GM19468 (cell line): ENCODE measurements at regions not wholly inside any gene's neighbourhood (a gene's known extent, or its start where the extent isn't known, plus 50 kb on each side); places are given as distances from the start of the nearest gene placed in this dataset.

Experiments
- ATAC-seq: cut with Tn5 transposase; IDR thresholded peaks from one replicate; pipeline ENCODE4 v1.9.1; 2021; ENCODE audit warnings: mild to moderate bottlenecking, moderate library complexity, moderate number of reproducible peaks; ENCODE audit not compliant: unreplicated experiment; ENCODE audit errors: extremely low read depth

DNA sequence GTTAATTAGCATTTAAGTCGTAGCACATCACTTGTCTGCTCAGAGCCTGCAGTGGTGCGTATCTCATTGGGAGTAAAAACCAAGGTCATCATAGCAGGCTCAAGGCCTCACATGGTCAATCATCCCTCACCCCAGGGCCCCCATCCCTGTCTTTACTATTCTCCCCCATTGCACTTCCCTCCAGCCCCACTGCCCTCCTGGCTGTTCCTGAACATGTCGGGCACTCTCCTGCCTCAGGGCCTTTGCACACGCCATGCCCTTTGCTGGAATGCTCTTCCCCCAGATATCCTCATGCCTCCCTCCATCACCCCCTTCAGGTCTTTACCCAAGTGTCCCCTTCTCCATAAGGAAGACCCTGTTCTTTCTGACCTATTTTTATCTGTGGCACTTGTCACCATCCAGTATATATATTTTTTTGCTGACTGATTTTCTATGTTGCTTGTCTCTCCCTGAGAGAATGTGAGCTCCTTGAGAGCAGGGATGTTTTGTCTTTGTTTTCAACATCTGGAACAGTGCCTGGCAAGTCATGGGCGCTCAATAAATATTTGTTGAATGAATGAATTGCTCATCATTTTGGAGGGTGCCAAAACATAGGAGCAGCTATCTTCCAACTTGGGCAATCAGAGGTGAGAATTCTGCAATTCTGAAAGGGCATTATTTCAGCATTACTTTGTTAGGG, 74.1 kb upstream of the POU3F1 start:
- ATAC-seq = no peak

DNA sequence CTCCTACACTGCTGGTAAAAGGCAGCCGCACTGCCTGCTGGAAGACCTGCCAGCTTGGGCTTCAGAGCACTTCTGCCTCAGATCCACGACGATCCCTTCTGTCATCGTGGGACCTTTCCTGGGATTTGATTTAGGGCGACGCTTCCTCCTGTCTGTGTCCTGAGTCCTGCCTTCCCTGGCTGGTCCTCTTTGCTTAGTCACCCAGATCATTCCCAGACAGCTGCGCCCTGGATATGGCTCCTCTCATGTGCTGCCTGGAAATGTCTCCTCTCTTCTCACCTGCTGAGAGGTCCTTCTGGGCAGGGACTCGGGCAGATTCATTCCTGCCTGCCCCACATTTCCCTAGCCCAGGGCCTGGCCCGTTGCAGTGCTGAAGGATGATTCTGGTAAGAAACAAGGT, 72.4 kb upstream of the POU3F1 start:
- no peak for ATAC-seq

DNA sequence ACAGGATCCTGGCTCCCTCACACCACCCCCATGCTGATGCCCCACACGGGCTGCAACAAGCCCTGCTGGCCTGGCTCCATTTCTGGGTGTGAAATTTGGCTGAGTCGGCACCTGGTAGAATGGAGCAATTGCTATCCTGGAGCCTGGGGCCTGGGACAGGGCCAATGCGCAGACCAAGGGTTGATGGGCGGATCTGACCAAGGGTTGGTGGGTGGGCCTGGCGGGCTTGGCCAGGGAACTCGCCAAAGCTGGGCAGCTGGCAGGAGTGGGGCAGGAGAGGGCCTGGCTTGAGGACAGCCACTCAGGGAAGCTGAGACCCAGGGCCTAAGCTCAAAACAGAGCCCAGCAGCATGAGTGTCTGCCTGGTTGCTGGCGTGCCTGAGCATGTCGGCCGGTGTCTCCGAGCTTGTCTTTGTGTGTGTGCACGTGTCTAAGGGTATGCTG, 70.9 kb upstream of the POU3F1 start:
- ATAC-seq = no peak

DNA sequence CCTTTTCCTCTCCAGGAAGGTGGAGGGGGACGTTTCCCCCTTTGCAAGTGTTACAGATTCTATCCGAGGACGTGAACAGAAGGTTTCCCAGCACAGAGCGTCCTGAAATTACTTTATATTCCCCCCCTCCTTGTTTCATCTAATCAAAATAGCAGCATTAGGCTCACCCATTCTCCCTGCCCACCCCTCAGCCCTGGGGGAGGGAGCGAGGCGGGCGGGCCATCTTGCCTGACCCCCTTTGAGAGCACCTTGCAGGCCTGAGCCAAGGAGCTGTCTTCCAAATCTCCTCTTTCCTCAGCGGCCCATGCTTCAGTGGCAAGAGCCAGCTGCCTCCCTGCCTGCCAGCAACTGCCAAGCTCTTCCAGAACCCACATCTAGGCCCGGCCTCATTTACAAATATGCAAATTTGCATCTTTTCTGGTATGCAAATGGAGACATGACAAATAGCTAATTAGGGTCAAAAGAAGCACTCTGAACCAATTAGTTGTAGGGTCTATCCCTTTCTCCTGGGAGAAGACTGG, 69.1 kb upstream of the POU3F1 start:
- no peak for ATAC-seq

DNA sequence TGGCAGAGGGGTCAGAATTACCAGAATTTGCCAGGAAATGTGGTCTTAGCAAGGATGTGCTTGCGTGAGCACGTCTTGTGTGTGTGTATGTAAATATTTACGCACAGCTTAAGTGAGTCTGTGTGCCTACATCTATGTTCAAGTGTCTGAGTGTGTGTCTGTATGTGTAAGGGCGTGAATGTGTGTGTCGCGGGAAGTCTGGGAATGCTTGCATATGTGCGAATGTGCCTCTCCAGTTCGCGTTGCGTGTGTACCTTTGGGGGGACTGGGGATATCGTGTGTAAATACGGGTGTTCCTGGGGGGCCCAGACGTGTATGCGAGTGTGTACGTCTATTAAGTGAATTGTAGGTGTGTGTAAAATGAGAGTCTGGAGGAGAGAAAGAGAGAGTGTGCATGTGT, 68.6 kb upstream of the POU3F1 start:
- ATAC-seq = no peak

DNA sequence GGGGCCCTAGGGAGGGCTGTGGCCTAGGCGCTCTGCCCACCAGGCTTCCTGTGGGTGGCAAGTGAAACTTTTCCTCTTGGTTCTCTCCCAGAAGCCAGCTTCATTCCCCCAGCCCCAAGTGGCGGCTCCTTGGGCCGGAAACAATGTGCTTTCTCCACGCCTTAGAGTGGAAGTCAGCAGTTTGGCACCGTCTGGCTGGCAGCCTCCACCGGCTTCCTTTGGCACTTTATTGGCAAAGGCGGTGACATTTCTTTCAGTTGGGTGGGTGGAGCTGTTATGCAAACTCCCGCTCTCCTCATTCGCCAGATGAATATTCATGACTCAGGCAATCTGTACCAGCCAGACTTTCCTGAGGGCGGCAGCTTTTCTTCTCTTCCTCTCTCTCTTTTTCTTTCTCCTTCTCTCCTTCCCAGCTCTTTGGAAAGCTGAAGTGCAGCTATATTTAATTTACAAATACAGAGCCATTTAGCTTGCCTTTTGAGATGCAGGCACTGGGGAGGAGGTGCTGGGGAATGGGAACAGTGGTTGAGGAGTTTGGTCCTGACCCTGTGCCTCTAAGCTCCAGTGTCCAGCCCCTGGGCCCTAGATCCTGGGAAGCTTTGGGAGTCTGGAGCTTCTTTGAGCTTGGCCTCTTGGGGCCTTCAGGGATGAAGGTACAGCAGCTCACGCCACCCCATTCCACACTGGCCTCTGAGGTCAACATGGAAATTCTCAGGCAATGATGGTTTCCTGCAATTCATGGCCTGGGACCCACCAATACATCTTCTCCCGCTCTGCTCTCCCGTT, 67.8 kb upstream of the POU3F1 start:
- ATAC-seq = no peak

DNA sequence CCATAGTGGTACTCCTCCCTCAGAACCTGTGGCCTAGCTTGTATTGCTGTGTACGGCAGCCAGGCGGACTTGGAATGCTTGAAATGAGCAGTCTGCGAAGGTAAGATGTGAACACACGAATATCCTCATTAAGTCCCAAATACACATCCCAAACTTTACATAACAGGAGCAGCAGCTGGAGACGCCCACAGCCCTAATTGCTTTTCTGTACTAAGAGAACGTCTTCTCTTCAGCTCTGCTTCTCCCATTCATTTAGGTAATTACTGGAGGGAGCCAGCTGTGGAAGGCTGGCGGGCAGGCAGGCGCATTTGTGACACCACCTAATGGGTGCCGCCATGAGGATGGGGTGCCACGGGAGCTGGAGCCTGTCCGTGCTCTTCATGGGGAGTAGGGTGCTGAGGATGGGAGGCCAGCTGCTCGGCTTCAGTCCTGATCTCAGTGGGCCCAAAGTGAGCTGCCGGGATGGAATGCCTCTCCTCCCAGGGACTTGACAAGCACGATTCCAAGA, 66.6 kb upstream of the POU3F1 start:
- ATAC-seq = no peak

DNA sequence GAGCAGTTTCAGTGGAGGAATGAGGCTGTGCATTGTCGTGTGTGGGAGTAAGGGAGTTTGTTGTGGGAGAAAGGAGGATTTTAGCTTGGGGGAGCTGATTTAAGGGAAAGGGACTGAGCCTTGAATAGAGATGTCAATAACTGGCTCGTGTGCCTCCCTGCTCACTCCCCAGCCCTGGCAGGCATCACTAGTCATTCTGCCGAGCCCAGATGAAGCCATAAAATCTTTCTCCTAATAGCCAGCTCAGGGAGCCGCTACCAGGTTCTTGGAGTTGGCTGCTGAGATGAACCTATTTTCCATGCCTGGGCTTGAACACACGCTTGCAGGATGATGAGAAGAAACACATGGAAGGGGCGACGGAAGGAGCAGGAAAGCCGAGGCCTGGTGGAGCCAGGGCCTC, 65.0 kb upstream of the POU3F1 start:
- no peak for ATAC-seq

DNA sequence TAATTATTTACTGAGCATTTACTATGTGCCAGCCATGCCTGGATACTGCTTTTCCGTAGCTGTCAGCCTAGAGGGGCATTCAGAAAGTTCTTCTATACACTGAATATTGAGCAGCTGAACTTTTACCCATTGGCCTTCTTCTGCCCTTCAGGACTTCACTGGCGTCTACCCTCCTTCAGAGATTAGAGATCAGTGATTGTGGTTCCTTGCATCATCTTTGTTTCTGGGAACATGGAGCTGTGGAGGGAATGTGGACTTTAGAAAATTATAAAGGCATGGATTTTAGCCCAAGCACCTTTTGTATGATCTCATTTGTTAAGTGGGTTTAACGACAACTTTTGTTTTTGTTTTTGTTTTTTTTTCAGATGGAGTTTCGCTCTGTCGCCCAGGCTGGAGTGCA, 58.7 kb upstream of the POU3F1 start:
- no peak for ATAC-seq

DNA sequence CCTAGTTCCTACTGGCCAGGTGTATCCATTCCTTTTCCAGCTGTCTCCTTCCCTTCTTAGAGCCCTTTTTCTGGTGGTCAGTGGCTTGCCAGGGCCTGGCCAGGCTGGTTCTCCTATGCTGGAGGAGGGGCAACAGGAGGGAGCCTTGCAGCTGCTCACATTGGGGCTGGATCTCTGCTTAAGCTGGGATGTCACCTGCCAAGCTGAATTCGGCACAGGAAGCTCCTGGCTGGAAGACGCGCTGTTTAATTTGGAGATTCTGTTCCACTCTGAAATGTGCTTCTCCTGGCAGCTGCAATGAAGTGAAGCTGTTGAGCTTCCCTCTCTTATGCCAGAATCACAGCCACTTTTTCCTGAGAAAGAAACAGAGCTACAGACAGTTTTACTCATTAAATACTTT, 56.0 kb upstream of the POU3F1 start:
- no peak for ATAC-seq

DNA sequence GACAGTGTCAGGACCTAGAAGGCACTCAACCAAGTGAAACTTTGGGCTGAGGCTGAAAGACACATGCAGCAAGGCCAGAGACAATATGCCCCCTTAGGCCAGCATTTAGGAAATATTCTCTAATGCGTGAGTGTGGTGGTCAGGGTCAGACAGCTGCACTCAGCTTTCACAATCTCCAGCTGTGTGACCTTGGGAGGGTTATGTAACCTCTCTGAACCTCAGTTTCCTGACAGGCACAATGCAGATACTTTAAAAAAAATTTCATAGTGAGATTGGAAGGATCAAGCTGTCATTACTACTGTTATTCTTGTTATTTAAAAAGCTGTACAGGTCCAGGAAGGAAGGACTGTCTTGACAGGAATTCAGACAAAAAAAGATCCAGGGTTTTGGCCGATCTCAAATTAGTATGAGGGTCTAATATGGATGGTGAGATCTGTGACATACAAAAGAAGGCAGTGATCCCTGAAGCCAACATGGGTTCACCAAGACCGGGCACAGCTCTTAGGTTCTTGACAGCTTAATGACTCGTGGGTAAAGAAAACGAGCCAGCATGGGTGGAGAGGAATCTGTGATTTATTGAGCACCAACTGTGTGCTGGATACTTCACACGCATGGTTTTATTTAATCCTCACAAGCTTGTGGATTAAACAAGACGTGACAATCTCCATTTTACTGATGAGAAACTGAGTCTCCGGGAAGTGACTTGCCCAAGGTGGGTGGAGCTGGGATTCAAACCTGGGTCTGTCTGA, 54.6 kb upstream of the POU3F1 start:
- ATAC-seq = no peak

DNA sequence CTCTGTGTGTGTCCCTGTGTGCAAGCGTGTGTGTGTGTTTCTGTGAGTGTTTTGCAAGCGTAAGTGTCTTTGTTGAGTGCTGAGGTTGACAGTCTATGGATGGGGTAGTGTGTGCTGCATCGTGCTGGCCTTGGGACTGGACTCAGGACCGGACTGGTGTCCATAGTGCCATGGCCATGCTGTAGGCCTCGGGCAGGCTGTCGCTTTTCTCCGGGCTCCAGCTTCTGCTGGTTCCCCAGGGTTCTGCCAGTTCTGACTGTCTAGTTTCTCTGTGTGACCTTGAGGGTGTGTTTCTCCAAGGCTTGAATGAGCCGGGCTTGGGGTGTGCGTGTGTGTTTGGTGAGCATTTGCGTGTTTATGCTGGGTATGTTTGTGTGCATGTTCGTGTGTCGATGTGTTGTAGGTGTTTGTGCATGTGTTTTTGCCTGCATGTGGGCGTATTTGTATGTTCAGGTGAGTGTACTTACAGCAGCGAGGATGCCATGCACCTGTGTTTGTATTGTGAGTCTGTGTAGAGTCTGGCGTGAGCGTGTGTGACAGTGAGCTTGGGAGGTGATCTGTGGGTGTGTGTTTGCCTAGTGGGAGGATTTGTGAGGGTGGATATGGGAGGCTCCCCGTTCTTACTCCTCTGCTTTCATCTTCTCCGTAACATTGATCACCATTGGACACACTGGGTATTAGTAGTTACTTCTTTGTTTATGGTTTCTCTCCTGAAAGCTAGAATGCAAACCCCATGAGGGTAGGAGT, 51.7 kb upstream of the POU3F1 start:
- ATAC-seq = no peak

DNA sequence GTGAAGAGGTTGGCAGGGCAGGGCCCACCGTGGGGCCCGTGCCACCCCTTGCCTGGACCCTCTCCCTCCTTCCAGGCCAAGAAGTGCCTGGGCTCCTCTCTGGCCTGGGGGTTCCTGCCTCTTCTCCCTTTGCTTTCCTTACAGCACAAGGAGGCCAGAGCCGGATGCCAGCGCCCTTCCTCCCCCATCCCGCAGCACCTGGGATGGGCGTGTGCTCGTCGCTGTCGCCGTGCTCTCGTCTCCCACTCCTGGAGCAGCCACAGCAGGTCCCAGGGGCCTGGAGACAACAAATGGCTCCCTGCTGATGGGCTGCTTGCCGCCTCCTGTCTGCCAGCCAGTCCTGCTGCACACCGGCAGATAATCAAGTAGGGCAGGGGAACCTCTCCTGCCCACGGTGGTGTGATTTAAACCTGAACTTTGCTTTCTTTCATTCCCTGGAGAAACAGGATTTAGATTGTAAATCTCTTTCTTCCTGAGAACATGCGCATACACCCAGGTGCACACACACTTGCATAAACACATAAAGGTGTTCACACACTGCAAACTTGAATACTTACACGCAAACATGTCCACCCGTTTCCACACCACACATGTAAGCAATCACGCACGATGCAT, 50.8 kb upstream of the POU3F1 start:
- ATAC-seq = no peak
